ENCODE measurements at regions not wholly inside any gene's neighbourhood (a gene's known extent, or its start where the extent isn't known, plus 50 kb on each side); places are given as distances from the start of the nearest gene placed in this dataset.

GRCh38 chr12:38116968-38117367 is 199.6 kb upstream of the ALG10B start:
- Histone ChIP-seq H3K9ac (replicated peaks; ENCODE audit: extremely low read depth, insufficient read depth, low read length) (no peak overlapping the region), H3K36me3 (ENCODE audit: control insufficient read depth in 2 of 2, extremely low read depth in 1 of 2, insufficient read depth in 2 of 2, low read length in 2 of 2) (no peaks in the 10 kb centered on the region), H3K27ac (ENCODE audit: insufficient read depth, low read depth, low read length) (no peak overlapping the region), H3K9me3 (replicated peaks; ENCODE audit: control insufficient read depth, insufficient read depth, low read length) (no peaks in the 10 kb centered on the region), H3K9me1 (replicated peaks; ENCODE audit: control insufficient read depth, extremely low read depth, insufficient read depth, low read length) (no peaks in the 10 kb centered on the region), H3K79me2 (ENCODE audit: control insufficient read depth, insufficient read depth, low read length) (no peaks in the 10 kb centered on the region), H2AFZ (ENCODE audit: low read depth, low read length) (no peak overlapping the region), H3K4me3 (replicated peaks in 1 of 3; ENCODE audit: insufficient read depth in 1 of 3, low read depth in 1 of 3, low read length in 3 of 3) (no peak overlapping the region), H3K4me1 (ENCODE audit: control insufficient read depth, extremely low read depth, insufficient read depth, low read length) (no peaks in the 10 kb centered on the region), H4K20me1 (replicated peaks; ENCODE audit: control insufficient read depth, extremely low read depth, insufficient read depth, low read length) (no peaks in the 10 kb centered on the region), H3K4me2 (ENCODE audit: insufficient read depth, low read length) (no peak overlapping the region), H3K27me3 (ENCODE audit: control insufficient read depth in 2 of 2, insufficient read depth in 2 of 2, low read length in 2 of 2) (no peaks in the 10 kb centered on the region)
- no peak for TF ChIP-seq GATA2 (IDR thresholded peaks at IDR 0.05; ENCODE audit: insufficient read depth, insufficient read length, low read depth, low read length)
- no peak for TF ChIP-seq POLR2AphosphoS5 (IDR thresholded peaks at IDR 0.05; ENCODE audit: insufficient read depth, low read depth, low read length)
- TF ChIP-seq MYC (IDR thresholded peaks at IDR 0.05; ENCODE audit: low read depth, low read length), result no peak
- no peak for TF ChIP-seq EZH2 (IDR thresholded peaks at IDR 0.05; ENCODE audit: borderline replicate concordance, low read depth, low read length, severe bottlenecking)
- TF ChIP-seq FOS (IDR thresholded peaks at IDR 0.05; ENCODE audit: borderline replicate concordance, insufficient read depth, low read length), result no peak
- TF ChIP-seq MAX (IDR thresholded peaks at IDR 0.05; ENCODE audit: insufficient read depth, insufficient read length), result no peak
- TF ChIP-seq JUN (IDR thresholded peaks at IDR 0.05; ENCODE audit: borderline replicate concordance, insufficient read depth, insufficient read length, low read depth), result no peak
- no peak for TF ChIP-seq POLR2A (IDR thresholded peaks at IDR 0.05; ENCODE audit: low read depth, low read length)
- TF ChIP-seq CTCF (IDR thresholded peaks at IDR 0.05; ENCODE audit: extremely low read depth in 1 of 2, insufficient read depth in 1 of 2, low read depth in 1 of 2, low read length in 2 of 2), result no peak
- DNase-seq (ENCODE audit: low read depth, low spot score) (no peak), FAIRE-seq (no peak)
- intact Hi-C loops (cut with micrococcal nuclease), result no loop called here
- dilution Hi-C loops (cut with MboI; ENCODE audit: extremely low pct_ligation_motif_present, low sequenced_read_pairs), result no loop called here
- ChIA-PET POLR2A (no interaction called here), CTCF (no interaction called here)
- BruUV-seq (replicated peaks), result no TSS peak
